Epithelial cell of esophagus (primary cell): ENCODE measurements at regions not wholly inside any gene's neighbourhood (a gene's known extent, or its start where the extent isn't known, plus 50 kb on each side); places are given as distances from the start of the nearest gene placed in this dataset.

ENCODE experiments used
- DNase-seq: peaks from one replicate; pipeline ENCODE4 v3.0.0; 2010; ENCODE audit warnings: low read depth
- H3K4me3 ChIP-seq: 2 replicates; pipeline ENCODE4 v1.5.1; 2011; ENCODE audit warnings: mild to moderate bottlenecking, low read length, control low read depth
- CTCF ChIP-seq: IDR thresholded peaks from 2 replicates; pipeline ENCODE4 v1.5.1; 2011; ENCODE audit warnings: low read depth, mild to moderate bottlenecking, low read length, control low read depth, inconsistent platforms; ENCODE audit not compliant: insufficient read depth; ENCODE audit errors: missing control alignments

GRCh38 chr5:158264264-158264663 is 405.3 kb upstream of the CLINT1 start:
- no peak for TF ChIP-seq CTCF
- no peak for DNase-seq
- H3K4me3 ChIP-seq: no peak overlapping the region

- no peak for TF ChIP-seq CTCF
- H3K4me3 ChIP-seq: no peak overlapping the region
- DNase-seq: peak; percentile 46
Measured at GRCh38 chr5:158261674-158262367, 402.9 kb upstream of the CLINT1 start.

GRCh38 chr5:158256096-158256495 is 397.2 kb upstream of the CLINT1 start:
- no peak for DNase-seq
- TF ChIP-seq CTCF: no peak
- no peak overlapping the region for H3K4me3 ChIP-seq

- no peak for DNase-seq
- no peak for TF ChIP-seq CTCF
- H3K4me3 ChIP-seq: no peak overlapping the region
Measured at GRCh38 chr5:158255609-158256008, 396.7 kb upstream of the CLINT1 start.

GRCh38 chr5:158246661-158247060 is 387.7 kb upstream of the CLINT1 start:
- DNase-seq: no peak
- no peak for TF ChIP-seq CTCF
- no peak overlapping the region for H3K4me3 ChIP-seq

GRCh38 chr5:158245513-158245912 is 386.6 kb upstream of the CLINT1 start:
- no peak overlapping the region for H3K4me3 ChIP-seq
- TF ChIP-seq CTCF: no peak
- no peak for DNase-seq

- DNase-seq: no peak
- TF ChIP-seq CTCF: no peak
Measured at GRCh38 chr5:158244882-158245281, 385.9 kb upstream of the CLINT1 start.

More at GRCh38 chr5:158244882-158245281, 385.9 kb upstream of the CLINT1 start:
- no peak overlapping the region for H3K4me3 ChIP-seq
